Nephron (organoid): ENCODE measurements at regions not wholly inside any gene's neighbourhood (a gene's known extent, or its start where the extent isn't known, plus 50 kb on each side); places are given as distances from the start of the nearest gene placed in this dataset.

ENCODE experiments used
- H3K27ac Mint-ChIP-seq, 3 experiments: 2 replicates each; pipeline ENCODE4 v1.8.0; 2020; ENCODE audit warnings: mixed read lengths in 3 of 3, mild to moderate bottlenecking in 2 of 3, moderate library complexity in 1 of 3
- H3K27me3 Mint-ChIP-seq: 2 replicates; pipeline ENCODE4 v1.8.0; 2021; ENCODE audit warnings: low read depth, mild to moderate bottlenecking, moderate library complexity, mixed read lengths
- H3K36me3 Mint-ChIP-seq: 2 replicates; pipeline ENCODE4 v1.8.0; 2020; ENCODE audit warnings: low read depth, mixed read lengths
- H3K4me1 Mint-ChIP-seq: 2 replicates; pipeline ENCODE4 v1.8.0; 2020; ENCODE audit warnings: mixed read lengths
- H3K4me3 Mint-ChIP-seq, 3 experiments: 2 replicates each; pipeline ENCODE4 v1.8.0; 2020; ENCODE audit warnings: mild to moderate bottlenecking in 3 of 3, mixed read lengths in 3 of 3, moderate library complexity in 2 of 3
- H3K9me3 Mint-ChIP-seq: 2 replicates; pipeline ENCODE4 v1.8.0; 2020; ENCODE audit warnings: mixed read lengths
- CTCF ChIP-seq, 3 experiments: fragments of 200-600 bp; sonication (generic); IDR thresholded peaks; one replicate each; pipeline ENCODE4 v1.5.0; 2021; ENCODE audit warnings: antibody characterized with exemption in 3 of 3; ENCODE audit not compliant: unreplicated experiment in 3 of 3

DNA sequence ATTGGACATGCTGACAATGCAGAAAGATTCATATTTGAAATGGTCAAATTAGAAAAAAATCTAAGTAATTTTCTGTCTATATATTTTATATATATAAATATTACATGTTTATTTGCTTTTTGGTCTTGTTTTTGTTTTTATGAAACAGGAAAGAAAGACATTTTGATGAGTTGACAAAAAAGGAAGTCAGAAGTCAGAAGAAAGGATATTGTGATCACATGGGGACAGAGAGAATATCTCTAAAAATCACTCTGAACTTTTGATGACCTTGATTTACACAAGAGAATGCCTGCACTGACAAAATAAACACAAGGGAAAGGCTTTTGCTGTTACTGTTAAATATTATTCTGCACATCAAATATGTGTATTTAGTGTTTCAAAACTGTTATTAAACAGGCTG, 811.2 kb downstream of the SI start:
- H3K4me3 Mint-ChIP-seq: no peak overlapping the region
- H3K9me3 Mint-ChIP-seq: no peaks in the 10 kb centered on the region
- H3K27ac Mint-ChIP-seq: no peak overlapping the region
- H3K36me3 Mint-ChIP-seq: no peaks in the 10 kb centered on the region
- H3K4me1 Mint-ChIP-seq: no peaks in the 10 kb centered on the region
- H3K27me3 Mint-ChIP-seq: no peaks in the 10 kb centered on the region
- no peak for TF ChIP-seq CTCF (IDR thresholded peaks at IDR 0.05; ENCODE audit: unreplicated experiment in 3 of 3)

DNA sequence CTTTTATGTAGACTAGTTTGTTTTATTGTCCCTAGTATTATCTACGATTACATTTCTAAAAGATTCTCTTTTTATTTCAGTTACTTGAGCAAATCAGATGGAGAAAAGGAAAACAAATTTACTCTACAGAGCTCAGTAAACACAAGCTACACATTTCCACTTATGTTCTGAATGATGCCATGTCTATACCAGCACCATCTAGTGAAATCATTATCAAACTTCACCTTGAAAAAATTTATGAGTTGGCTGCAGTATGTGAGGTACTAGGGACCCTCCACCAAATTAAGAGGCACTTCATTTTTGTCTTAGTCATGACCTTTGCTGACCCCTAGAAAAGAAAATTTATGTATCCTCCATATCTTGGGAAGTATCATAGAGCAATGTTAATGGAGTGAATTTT, 827.4 kb downstream of the SI start:
- no peaks in the 10 kb centered on the region for H3K36me3 Mint-ChIP-seq
- H3K27ac Mint-ChIP-seq: no peak overlapping the region
- no peak overlapping the region for H3K4me3 Mint-ChIP-seq
- TF ChIP-seq CTCF (IDR thresholded peaks at IDR 0.05; ENCODE audit: unreplicated experiment in 3 of 3): no peak
- no peaks in the 10 kb centered on the region for H3K4me1 Mint-ChIP-seq
- H3K9me3 Mint-ChIP-seq: no peaks in the 10 kb centered on the region
- no peaks in the 10 kb centered on the region for H3K27me3 Mint-ChIP-seq

GRCh38 chr3:164236851-164237250, 841.4 kb downstream of the SI start:
- Mint-ChIP-seq H3K36me3 (no peaks in the 10 kb centered on the region), H3K27ac (peak overlapping the region; percentile 50 to 70 (median 53)), H3K4me3 (no peak overlapping the region), H3K9me3 (no peaks in the 10 kb centered on the region), H3K27me3 (no peaks in the 10 kb centered on the region), H3K4me1 (no peaks in the 10 kb centered on the region)
- TF ChIP-seq CTCF (IDR thresholded peaks at IDR 0.05; ENCODE audit: unreplicated experiment in 3 of 3): no peak

DNA sequence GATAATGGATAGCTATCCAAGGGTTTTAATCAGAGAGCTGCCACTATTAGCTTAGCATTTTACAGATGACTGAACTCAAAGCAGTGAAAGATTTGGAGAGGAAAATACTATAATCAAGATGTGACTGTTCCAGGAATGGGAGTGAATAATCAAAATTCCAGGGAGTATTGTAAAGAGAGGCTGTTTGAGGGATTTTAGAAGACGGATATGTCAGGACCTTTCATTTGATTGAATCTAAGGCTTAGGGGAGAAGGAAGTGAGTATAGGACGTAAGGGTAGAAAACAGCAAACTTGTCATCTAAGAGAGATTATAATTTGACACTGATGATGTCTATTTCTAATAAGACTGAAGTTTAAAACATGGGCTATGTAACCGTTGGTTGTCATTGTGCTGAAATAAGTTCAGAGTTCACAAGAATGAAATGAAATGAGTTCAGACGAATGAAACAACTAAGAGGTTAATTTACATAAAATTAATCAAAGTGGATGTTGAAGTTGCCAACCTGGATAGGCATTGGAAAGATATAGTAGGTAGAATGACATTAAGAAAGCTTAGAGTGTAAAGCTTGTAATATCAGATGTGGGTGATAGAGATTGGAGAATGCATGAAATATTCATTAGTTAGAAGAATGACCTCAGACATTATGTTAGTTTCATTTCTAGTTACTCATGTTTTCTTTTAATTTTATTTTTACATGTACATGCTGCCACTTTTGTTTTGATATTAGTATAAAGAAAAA, 842.8 kb downstream of the SI start:
- Mint-ChIP-seq H3K9me3 (no peaks in the 10 kb centered on the region), H3K36me3 (no peaks in the 10 kb centered on the region), H3K27ac (peak overlapping the region; percentile 12 to 32 (median 17)), H3K4me3 (no peak overlapping the region), H3K27me3 (no peaks in the 10 kb centered on the region), H3K4me1 (no peaks in the 10 kb centered on the region)
- TF ChIP-seq CTCF (IDR thresholded peaks at IDR 0.05; ENCODE audit: unreplicated experiment in 3 of 3): no peak

DNA sequence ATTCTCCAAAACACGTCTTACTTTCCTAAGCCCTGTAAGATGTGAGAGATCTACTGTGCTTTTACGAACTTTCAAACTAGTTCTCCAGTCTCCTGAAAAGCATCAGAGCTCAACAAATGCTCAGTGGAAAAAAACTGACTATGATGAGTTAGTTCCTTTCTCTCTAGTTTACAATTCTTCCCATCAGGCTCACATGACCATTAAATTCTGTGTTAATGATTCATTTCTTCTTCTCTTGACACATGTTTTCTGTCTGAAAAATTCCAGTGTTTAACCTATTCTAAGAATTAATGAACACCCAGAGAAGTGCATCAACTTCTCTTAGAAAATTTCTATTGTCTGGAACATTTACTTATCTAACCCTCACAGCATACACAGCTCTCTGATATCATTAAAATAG, 844.3 kb downstream of the SI start:
- Mint-ChIP-seq H3K4me3 (no peak overlapping the region), H3K4me1 (no peaks in the 10 kb centered on the region), H3K27ac (peak overlapping the region; percentile 25 to 91 (median 69)), H3K27me3 (no peaks in the 10 kb centered on the region), H3K36me3 (no peaks in the 10 kb centered on the region), H3K9me3 (no peaks in the 10 kb centered on the region)
- no peak for TF ChIP-seq CTCF (IDR thresholded peaks at IDR 0.05; ENCODE audit: unreplicated experiment in 3 of 3)

DNA sequence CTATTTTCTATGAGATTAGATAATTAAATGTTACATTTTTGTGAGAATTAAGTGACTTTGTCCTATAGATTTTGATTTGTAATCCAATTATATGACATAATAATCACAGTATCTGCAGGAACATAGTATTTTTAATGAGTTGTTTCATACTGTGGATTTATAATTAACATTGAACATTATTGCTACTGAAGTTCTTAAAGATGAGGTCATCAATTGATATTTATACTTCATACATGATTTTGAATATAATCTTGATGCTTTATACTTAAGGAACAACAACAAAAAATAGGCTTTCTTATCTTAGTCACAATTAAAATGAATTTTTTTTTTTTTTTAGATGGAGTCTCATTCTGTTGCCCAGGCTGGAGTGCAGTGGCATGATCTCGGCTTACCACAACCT, 846.6 kb downstream of the SI start:
- Mint-ChIP-seq H3K4me1 (no peaks in the 10 kb centered on the region), H3K27ac (no peak overlapping the region), H3K4me3 (no peak overlapping the region), H3K36me3 (no peaks in the 10 kb centered on the region), H3K27me3 (no peaks in the 10 kb centered on the region), H3K9me3 (no peaks in the 10 kb centered on the region)
- TF ChIP-seq CTCF (IDR thresholded peaks at IDR 0.05; ENCODE audit: unreplicated experiment in 3 of 3): no peak
